Astrocyte (in vitro differentiated cells and primary cell): ENCODE measurements at regions not wholly inside any gene's neighbourhood (a gene's known extent, or its start where the extent isn't known, plus 50 kb on each side); places are given as distances from the start of the nearest gene placed in this dataset.

ENCODE experiments used
- EZH2 ChIP-seq: IDR thresholded peaks from 2 replicates; pipeline ENCODE4 v1.6.1; 2012; ENCODE audit warnings: mild to moderate bottlenecking, low read length, inconsistent platforms; ENCODE audit not compliant: insufficient read depth
- TF ChIP-seq, protein P1 (sequence below): IDR thresholded peaks from 2 replicates; pipeline ENCODE4 v1.5.1; 2011; ENCODE audit warnings: low read depth, mild to moderate bottlenecking, inconsistent platforms, low read length, moderate library complexity; ENCODE audit not compliant: insufficient read depth

- no peak for TF ChIP-seq EZH2
- TF ChIP-seq, protein P1, sequence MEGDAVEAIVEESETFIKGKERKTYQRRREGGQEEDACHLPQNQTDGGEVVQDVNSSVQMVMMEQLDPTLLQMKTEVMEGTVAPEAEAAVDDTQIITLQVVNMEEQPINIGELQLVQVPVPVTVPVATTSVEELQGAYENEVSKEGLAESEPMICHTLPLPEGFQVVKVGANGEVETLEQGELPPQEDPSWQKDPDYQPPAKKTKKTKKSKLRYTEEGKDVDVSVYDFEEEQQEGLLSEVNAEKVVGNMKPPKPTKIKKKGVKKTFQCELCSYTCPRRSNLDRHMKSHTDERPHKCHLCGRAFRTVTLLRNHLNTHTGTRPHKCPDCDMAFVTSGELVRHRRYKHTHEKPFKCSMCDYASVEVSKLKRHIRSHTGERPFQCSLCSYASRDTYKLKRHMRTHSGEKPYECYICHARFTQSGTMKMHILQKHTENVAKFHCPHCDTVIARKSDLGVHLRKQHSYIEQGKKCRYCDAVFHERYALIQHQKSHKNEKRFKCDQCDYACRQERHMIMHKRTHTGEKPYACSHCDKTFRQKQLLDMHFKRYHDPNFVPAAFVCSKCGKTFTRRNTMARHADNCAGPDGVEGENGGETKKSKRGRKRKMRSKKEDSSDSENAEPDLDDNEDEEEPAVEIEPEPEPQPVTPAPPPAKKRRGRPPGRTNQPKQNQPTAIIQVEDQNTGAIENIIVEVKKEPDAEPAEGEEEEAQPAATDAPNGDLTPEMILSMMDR = no peak
Observed at GRCh38 chr12:115770643-115771042, 506.9 kb downstream of the MED13L start.
